ENCODE measurements at regions not wholly inside any gene's neighbourhood (a gene's known extent, or its start where the extent isn't known, plus 50 kb on each side); places are given as distances from the start of the nearest gene placed in this dataset.

- Histone ChIP-seq H3K4me2 (ENCODE audit: insufficient read depth, low read length) (no peak overlapping the region), H3K27ac (ENCODE audit: insufficient read depth, low read depth, low read length) (no peak overlapping the region), H3K4me1 (ENCODE audit: control insufficient read depth, extremely low read depth, insufficient read depth, low read length) (no peaks in the 10 kb centered on the region), H3K27me3 (ENCODE audit: control insufficient read depth in 2 of 2, insufficient read depth in 2 of 2, low read length in 2 of 2) (no peaks in the 10 kb centered on the region), H3K36me3 (ENCODE audit: control insufficient read depth in 2 of 2, extremely low read depth in 1 of 2, insufficient read depth in 2 of 2, low read length in 2 of 2) (no peaks in the 10 kb centered on the region), H4K20me1 (replicated peaks; ENCODE audit: control insufficient read depth, extremely low read depth, insufficient read depth, low read length) (no peaks in the 10 kb centered on the region), H3K9me3 (replicated peaks; ENCODE audit: control insufficient read depth, insufficient read depth, low read length) (peaks cover 5% of the 10 kb centered on the region), H3K79me2 (ENCODE audit: control insufficient read depth, insufficient read depth, low read length) (no peaks in the 10 kb centered on the region), H3K4me3 (replicated peaks in 1 of 3; ENCODE audit: insufficient read depth in 1 of 3, low read depth in 1 of 3, low read length in 3 of 3) (no peak overlapping the region), H2AFZ (ENCODE audit: low read depth, low read length) (no peak overlapping the region), H3K9ac (replicated peaks; ENCODE audit: extremely low read depth, insufficient read depth, low read length) (no peak overlapping the region), H3K9me1 (replicated peaks; ENCODE audit: control insufficient read depth, extremely low read depth, insufficient read depth, low read length) (no peaks in the 10 kb centered on the region)
- intact Hi-C loops (cut with micrococcal nuclease) = no loop called here
- TF ChIP-seq JUN (IDR thresholded peaks at IDR 0.05; ENCODE audit: borderline replicate concordance, insufficient read depth, insufficient read length, low read depth) (no peak), FOS (IDR thresholded peaks at IDR 0.05; ENCODE audit: borderline replicate concordance, insufficient read depth, low read length) (no peak)
- ChIA-PET POLR2A (no interaction called here), CTCF (no interaction called here)
- no peak for DNase-seq (ENCODE audit: low read depth, low spot score)
- no TSS peak for BruUV-seq (replicated peaks)
- FAIRE-seq = no peak
- dilution Hi-C loops (cut with MboI; ENCODE audit: extremely low pct_ligation_motif_present, low sequenced_read_pairs) = no loop called here
These were observed 390.4 kb downstream of the SHISA9 start for GRCh38 chr16:13291591-13292333.

GRCh38 chr16:13296206-13296605 lies 394.8 kb downstream of the SHISA9 start:
- BruUV-seq (replicated peaks) = no TSS peak
- dilution Hi-C loops (cut with MboI; ENCODE audit: extremely low pct_ligation_motif_present, low sequenced_read_pairs) = no loop called here

More at GRCh38 chr16:13296206-13296605, 394.8 kb downstream of the SHISA9 start:
- POLR2A ChIA-PET = no interaction called here
- Histone ChIP-seq H3K4me2 (ENCODE audit: insufficient read depth, low read length) (no peak overlapping the region), H3K9me3 (replicated peaks; ENCODE audit: control insufficient read depth, insufficient read depth, low read length) (peaks cover 7% of the 10 kb centered on the region), H2AFZ (ENCODE audit: low read depth, low read length) (no peak overlapping the region), H3K9ac (replicated peaks; ENCODE audit: extremely low read depth, insufficient read depth, low read length) (no peak overlapping the region), H3K9me1 (replicated peaks; ENCODE audit: control insufficient read depth, extremely low read depth, insufficient read depth, low read length) (no peaks in the 10 kb centered on the region), H3K27me3 (ENCODE audit: control insufficient read depth in 2 of 2, insufficient read depth in 2 of 2, low read length in 2 of 2) (no peaks in the 10 kb centered on the region), H3K4me3 (replicated peaks in 1 of 3; ENCODE audit: insufficient read depth in 1 of 3, low read depth in 1 of 3, low read length in 3 of 3) (no peak overlapping the region), H3K36me3 (ENCODE audit: control insufficient read depth in 2 of 2, extremely low read depth in 1 of 2, insufficient read depth in 2 of 2, low read length in 2 of 2) (no peaks in the 10 kb centered on the region), H4K20me1 (replicated peaks; ENCODE audit: control insufficient read depth, extremely low read depth, insufficient read depth, low read length) (no peaks in the 10 kb centered on the region), H3K79me2 (ENCODE audit: control insufficient read depth, insufficient read depth, low read length) (no peaks in the 10 kb centered on the region), H3K27ac (ENCODE audit: insufficient read depth, low read depth, low read length) (no peak overlapping the region), H3K4me1 (ENCODE audit: control insufficient read depth, extremely low read depth, insufficient read depth, low read length) (no peaks in the 10 kb centered on the region)
- CTCF ChIA-PET = no interaction called here
- DNase-seq (ENCODE audit: low read depth, low spot score) = no peak
- TF ChIP-seq FOS (IDR thresholded peaks at IDR 0.05; ENCODE audit: borderline replicate concordance, insufficient read depth, low read length) (no peak), MYC (IDR thresholded peaks at IDR 0.05; ENCODE audit: low read depth, low read length) (no peak), JUN (IDR thresholded peaks at IDR 0.05; ENCODE audit: borderline replicate concordance, insufficient read depth, insufficient read length, low read depth) (no peak), GATA2 (IDR thresholded peaks at IDR 0.05; ENCODE audit: insufficient read depth, insufficient read length, low read depth, low read length) (no peak)
- TF ChIP-seq, protein P1, sequence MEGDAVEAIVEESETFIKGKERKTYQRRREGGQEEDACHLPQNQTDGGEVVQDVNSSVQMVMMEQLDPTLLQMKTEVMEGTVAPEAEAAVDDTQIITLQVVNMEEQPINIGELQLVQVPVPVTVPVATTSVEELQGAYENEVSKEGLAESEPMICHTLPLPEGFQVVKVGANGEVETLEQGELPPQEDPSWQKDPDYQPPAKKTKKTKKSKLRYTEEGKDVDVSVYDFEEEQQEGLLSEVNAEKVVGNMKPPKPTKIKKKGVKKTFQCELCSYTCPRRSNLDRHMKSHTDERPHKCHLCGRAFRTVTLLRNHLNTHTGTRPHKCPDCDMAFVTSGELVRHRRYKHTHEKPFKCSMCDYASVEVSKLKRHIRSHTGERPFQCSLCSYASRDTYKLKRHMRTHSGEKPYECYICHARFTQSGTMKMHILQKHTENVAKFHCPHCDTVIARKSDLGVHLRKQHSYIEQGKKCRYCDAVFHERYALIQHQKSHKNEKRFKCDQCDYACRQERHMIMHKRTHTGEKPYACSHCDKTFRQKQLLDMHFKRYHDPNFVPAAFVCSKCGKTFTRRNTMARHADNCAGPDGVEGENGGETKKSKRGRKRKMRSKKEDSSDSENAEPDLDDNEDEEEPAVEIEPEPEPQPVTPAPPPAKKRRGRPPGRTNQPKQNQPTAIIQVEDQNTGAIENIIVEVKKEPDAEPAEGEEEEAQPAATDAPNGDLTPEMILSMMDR (IDR thresholded peaks at IDR 0.05; ENCODE audit: extremely low read depth in 1 of 2, insufficient read depth in 1 of 2, low read depth in 1 of 2, low read length in 2 of 2) = no peak
- no peak for FAIRE-seq
- intact Hi-C loops (cut with micrococcal nuclease) = no loop called here

Data from endothelial cell of umbilical vein (primary cell).